Limb (tissue), 2 donors: ENCODE measurements at regions not wholly inside any gene's neighbourhood (a gene's known extent, or its start where the extent isn't known, plus 50 kb on each side); places are given as distances from the start of the nearest gene placed in this dataset.

Experiments
- DNase-seq, 2 donors: peaks; one replicate each; pipeline ENCODE4 v3.0.0-alpha.2; 2016; ENCODE audit errors: extremely low spot score in 2 of 2

GRCh38 chr9:80867731-80868130, 821.6 kb downstream of the TLE1 start:
- no peak for DNase-seq

GRCh38 chr9:80866576-80867227, 822.6 kb downstream of the TLE1 start:
- DNase-seq: no peak

- no peak for DNase-seq
Measured at GRCh38 chr9:80866121-80866520, 823.2 kb downstream of the TLE1 start.

- DNase-seq: no peak
Measured at GRCh38 chr9:80843028-80843427, 846.3 kb downstream of the TLE1 start.

- peak; percentile 19 to 42 for DNase-seq
Measured at GRCh38 chr9:80842389-80842788, 847.0 kb downstream of the TLE1 start.

- DNase-seq: no peak
Measured at GRCh38 chr9:80841888-80842287, 847.5 kb downstream of the TLE1 start.

- DNase-seq: no peak
Measured at GRCh38 chr9:80839821-80840675, 849.3 kb downstream of the TLE1 start.

GRCh38 chr9:80836013-80836412, 853.3 kb downstream of the TLE1 start:
- DNase-seq: no peak

GRCh38 chr9:80831751-80832150, 857.6 kb downstream of the TLE1 start:
- no peak for DNase-seq

GRCh38 chr9:80811656-80812055, 877.7 kb downstream of the TLE1 start:
- DNase-seq: no peak

GRCh38 chr9:80811003-80811402, 878.3 kb downstream of the TLE1 start:
- DNase-seq: no peak

GRCh38 chr9:80806671-80807070, 882.7 kb downstream of the TLE1 start:
- DNase-seq: no peak

GRCh38 chr9:80804873-80805272, 884.5 kb downstream of the TLE1 start:
- DNase-seq: no peak

- peak; percentile 70 to 95 for DNase-seq
Measured at GRCh38 chr9:80797831-80798688, 891.3 kb downstream of the TLE1 start.

- DNase-seq: peak; percentile 32 to 38
Measured at GRCh38 chr9:80797101-80797829, 892.1 kb downstream of the TLE1 start.

GRCh38 chr9:80796632-80797031, 892.7 kb downstream of the TLE1 start:
- DNase-seq: peak; percentile 32 to 41

GRCh38 chr9:80794197-80794596, 895.1 kb downstream of the TLE1 start:
- no peak for DNase-seq

- no peak for DNase-seq
Measured at GRCh38 chr9:80793706-80794105, 895.6 kb downstream of the TLE1 start.

- DNase-seq: no peak
Measured at GRCh38 chr9:80792726-80793125, 896.6 kb downstream of the TLE1 start.

GRCh38 chr9:80791836-80792235, 897.5 kb downstream of the TLE1 start:
- no peak for DNase-seq

GRCh38 chr9:80790764-80791163, 898.6 kb downstream of the TLE1 start:
- no peak for DNase-seq
